ENCODE measurements at regions not wholly inside any gene's neighbourhood (a gene's known extent, or its start where the extent isn't known, plus 50 kb on each side); places are given as distances from the start of the nearest gene placed in this dataset.

DNA sequence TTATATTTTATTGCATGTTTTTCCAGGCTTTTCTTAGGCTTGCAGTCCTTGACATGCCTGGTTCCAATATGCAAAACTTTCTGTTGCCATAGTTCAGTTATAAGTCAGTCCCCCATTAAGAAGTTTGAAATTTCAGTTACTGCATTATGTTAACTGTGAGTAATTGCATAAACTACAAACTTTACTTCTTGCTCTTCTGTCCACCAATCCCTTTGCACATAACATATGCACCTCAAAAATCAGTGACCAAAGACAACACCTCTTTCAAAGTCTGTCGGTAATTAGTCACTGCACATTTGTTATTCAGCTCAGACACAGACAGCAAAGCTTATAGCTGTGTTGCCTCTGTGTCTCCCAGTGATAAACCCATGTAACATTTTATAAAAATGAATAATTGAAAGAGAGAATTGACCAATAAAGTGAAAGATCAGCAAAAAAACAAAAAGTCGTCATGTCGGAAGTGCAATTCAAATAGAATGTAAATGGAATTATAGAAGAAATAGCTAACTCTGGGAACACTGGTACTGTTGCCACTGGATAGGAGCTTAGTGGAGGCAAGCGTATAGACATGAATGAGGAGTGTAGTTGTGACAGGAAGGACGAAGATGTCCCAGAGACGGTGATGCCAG, 50.3 kb upstream of the BTBD3 start:
- DNase-seq (ENCODE audit: low read depth in 2 of 2) = no peak
